Cardiac fibroblast (primary cell): ENCODE measurements at regions not wholly inside any gene's neighbourhood (a gene's known extent, or its start where the extent isn't known, plus 50 kb on each side); places are given as distances from the start of the nearest gene placed in this dataset.
"Not testable (repeated sequence)": the region's sequence is repeated elsewhere in the genome, so short reads cannot be mapped to it uniquely, and the experiment has no call there.

Experiments
- DNase-seq, 2 donors: peaks; one replicate each; pipeline versions ENCODE4 v3.0.0 to v3.0.0-alpha.2; 2010; ENCODE audit warnings: low read depth in 2 of 2
- H3K4me3 ChIP-seq, 2 donors: replicated peaks in 1 of 2; 1 replicate in 1 of 2; 2 replicates in 1 of 2; pipeline ENCODE4 v1.5.1; 2011; ENCODE audit warnings: low read depth in 2 of 2, low read length in 2 of 2, mild to moderate bottlenecking in 2 of 2, moderate library complexity in 1 of 2
- TF ChIP-seq, protein P1 (sequence below): IDR thresholded peaks from one replicate; pipeline ENCODE4 v1.5.1; 2011; ENCODE audit warnings: low read depth, mild to moderate bottlenecking, low read length, inconsistent platforms

GRCh38 chr16:17557480-17557879, 86.7 kb upstream of the XYLT1 start:
- H3K4me3 ChIP-seq = no peak overlapping the region
- no peak for DNase-seq
- TF ChIP-seq, protein P1, sequence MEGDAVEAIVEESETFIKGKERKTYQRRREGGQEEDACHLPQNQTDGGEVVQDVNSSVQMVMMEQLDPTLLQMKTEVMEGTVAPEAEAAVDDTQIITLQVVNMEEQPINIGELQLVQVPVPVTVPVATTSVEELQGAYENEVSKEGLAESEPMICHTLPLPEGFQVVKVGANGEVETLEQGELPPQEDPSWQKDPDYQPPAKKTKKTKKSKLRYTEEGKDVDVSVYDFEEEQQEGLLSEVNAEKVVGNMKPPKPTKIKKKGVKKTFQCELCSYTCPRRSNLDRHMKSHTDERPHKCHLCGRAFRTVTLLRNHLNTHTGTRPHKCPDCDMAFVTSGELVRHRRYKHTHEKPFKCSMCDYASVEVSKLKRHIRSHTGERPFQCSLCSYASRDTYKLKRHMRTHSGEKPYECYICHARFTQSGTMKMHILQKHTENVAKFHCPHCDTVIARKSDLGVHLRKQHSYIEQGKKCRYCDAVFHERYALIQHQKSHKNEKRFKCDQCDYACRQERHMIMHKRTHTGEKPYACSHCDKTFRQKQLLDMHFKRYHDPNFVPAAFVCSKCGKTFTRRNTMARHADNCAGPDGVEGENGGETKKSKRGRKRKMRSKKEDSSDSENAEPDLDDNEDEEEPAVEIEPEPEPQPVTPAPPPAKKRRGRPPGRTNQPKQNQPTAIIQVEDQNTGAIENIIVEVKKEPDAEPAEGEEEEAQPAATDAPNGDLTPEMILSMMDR = no peak

DNA sequence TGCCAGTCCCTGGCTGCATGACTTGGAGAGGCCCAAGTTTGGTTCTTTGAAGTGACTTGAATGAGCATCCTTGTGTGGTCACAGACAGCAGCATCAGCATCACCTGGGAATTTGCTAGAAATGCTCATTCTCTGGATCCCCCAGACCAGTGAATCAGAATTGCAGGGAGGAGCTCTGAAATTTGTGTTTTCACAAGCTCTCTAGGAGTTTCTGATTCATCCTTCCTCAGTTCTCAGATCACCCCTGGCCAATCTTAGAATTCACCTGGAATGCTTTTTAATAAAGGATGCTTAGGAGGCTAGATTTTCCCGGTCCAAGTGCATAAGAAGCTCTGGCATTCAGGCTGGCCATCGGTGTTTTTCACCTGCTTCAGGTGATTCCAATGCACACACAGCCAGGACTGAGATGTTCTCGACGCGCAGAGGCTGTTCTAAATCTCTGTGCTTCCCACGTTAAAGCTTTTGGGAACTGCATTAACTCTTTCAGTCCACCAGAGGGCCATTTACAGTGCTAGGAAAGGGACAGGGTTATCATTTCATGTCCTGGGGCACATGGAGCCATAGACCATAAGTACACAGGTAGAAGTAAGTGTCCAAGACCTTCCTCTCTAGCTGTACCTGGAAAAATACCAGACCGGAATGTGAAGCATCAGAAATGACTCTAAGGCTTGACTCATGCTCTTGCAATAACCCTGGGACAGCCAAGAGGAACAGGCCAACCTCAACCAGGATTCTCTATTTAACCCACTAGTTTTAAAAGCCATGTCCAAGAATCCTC, 85.7 kb upstream of the XYLT1 start:
- TF ChIP-seq, protein P1 = peak; percentile 57
- no peak overlapping the region for H3K4me3 ChIP-seq
- DNase-seq = peak; percentile 7 to 37

GRCh38 chr16:17555176-17555575, 84.4 kb upstream of the XYLT1 start:
- DNase-seq = peak; percentile 23 to 68
- no peak overlapping the region for H3K4me3 ChIP-seq

DNA sequence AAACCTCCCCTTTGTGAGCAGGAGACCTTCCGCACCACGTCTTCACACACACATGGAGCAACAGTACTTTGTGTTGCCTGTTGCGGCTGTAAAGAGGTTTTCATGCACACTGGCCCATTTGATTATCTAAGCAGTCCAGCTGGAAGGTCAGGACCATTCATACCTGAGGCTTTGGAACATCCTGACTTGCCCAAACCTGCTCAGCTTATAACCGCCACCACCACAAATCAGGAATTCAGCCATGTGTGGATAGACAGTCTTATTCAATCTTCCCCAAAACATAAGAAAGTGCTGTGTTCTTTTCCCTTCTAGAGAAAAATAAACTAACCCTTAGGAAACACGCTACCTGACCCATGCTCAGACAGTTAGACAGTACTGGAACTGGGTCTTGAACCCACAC, 81.6 kb upstream of the XYLT1 start:
- no peak for DNase-seq
- no peak overlapping the region for H3K4me3 ChIP-seq
- TF ChIP-seq, protein P1 = no peak

More at GRCh38 chr16:17555176-17555575, 84.4 kb upstream of the XYLT1 start:
- TF ChIP-seq, protein P1 = no peak

DNA sequence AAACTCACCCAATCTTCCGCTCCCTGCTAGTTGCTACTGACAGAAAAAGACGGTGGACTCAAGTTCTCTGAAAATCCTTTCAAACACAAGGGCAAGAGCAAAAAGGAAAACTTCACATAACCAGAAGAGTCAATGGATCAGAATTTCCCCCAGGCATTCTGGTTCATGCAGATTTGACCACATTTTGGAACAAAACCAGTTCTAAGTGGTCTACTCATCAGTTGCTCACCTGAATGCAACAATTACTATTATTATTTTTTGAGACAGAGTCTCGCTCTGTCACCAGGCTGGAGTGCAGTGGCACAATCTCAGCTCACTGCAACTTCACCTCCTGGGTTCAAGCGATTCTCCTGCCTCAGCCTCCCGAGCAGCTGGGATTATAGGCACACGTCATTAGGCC, 80.9 kb upstream of the XYLT1 start:
- DNase-seq = peak in 1 of 2 donors; percentile 7
- not testable (repeated sequence) for H3K4me3 ChIP-seq

GRCh38 chr16:17548825-17549224, 78.1 kb upstream of the XYLT1 start:
- no peak for DNase-seq
- H3K4me3 ChIP-seq = no peak overlapping the region
- TF ChIP-seq, protein P1 = no peak

- DNase-seq = no peak
- TF ChIP-seq, protein P1 = no peak
- H3K4me3 ChIP-seq = no peak overlapping the region
These were observed 74.0 kb upstream of the XYLT1 start for GRCh38 chr16:17544785-17545184.
